ELF-1 (cell line): ENCODE measurements at regions not wholly inside any gene's neighbourhood (a gene's known extent, or its start where the extent isn't known, plus 50 kb on each side); places are given as distances from the start of the nearest gene placed in this dataset.
"Not testable (repeated sequence)": the region's sequence is repeated elsewhere in the genome, so short reads cannot be mapped to it uniquely, and the experiment has no call there.

Source experiments
- DNase-seq: peaks from one replicate; pipeline ENCODE4 v3.0.0-alpha.2; 2016; ENCODE audit warnings: low read depth, low spot score

DNA sequence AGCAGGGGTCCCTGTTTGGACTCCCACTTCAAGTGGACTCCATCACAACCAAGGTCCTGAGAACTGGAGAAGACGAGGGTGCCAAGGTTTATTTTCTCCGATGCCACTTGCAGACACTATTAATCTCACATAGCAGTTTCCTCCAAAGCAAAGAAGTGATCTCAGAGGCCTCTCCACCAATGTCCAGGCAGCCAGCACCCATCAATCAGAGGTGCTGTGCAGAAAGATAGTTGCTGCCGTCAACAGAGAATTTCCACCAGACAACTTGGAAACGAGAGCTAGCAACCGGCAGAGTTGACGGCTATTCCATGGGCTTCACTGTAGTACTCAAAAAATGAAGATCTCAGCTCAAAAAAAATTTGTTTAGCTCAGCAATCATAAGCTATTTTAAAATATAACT is 438.6 kb upstream of the PFKP start:
- DNase-seq = no peak

GRCh38 chr10:2627969-2628368 is 439.4 kb upstream of the PFKP start:
- no peak for DNase-seq

DNA sequence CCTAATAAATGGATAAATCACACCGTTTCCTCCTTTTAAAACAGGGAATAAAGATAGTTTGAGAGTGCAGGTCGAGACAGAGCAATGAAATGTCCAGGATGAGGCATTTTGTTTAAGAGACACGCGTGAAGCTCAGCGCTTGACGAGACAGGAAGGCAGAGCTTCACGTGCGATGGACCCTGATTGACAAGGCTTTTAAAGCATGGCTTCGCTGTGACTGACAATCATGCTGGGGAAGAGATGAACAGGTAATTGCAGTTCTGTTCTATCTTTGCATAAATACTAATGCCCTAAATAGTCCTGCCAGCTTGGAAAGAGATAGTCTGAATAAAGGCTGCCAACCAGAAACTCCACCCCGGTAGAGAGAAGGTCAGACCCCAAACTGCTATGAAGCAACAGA is 442.3 kb upstream of the PFKP start:
- no peak for DNase-seq

- no peak for DNase-seq
Measured at GRCh38 chr10:2623675-2624274, 443.6 kb upstream of the PFKP start.

DNA sequence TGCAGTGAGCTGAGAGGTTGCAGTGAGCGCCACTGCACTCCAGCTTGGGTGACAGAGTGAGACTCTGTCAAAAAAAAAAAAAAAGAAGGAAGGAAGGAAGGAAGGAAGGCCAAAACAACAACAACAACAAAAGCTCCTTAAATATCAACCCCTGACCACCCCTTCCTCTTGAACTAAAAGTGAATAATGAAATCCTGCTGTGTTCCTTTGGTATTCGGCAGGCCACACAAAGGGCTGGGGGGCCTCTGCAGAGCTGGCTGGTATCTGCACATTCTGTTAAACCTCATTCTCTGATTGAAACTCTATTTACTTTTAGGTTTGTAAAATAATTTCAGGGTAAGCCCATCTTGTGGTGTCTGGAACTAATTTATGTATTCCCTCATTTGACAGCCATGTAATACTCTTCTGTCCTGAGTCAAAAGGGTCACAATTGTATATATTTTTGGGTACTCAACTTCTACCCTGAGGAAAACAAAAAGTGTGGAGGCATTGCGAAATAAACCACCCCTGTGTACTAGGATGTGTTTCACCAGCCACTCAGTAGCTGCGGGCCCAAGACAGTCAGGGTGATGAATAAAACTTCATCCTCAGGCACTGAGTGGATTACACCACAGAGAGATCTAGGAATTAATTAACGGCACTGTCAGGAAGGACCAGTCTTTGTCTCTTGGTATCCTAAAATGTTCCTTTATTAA is 446.4 kb upstream of the PFKP start:
- DNase-seq = peak; percentile 11

DNA sequence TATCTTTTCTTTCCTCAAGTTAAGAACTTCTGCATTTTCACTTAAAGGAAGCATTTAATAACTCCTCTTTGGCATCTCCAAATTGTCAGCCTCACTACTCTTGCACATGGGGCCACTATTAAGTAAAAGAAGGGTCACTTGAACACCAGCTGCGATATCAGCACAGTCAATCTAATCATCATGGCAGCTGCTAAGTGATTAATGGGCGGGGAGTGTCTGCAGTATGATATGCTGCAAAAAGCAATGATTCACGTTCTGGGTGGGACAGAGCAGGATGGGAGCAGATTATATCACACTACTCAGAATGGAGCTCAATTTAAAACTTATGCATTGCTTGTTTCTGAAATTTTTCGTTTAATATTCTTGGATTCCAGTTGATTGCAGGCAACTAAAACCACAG is 447.4 kb upstream of the PFKP start:
- DNase-seq = no peak

DNA sequence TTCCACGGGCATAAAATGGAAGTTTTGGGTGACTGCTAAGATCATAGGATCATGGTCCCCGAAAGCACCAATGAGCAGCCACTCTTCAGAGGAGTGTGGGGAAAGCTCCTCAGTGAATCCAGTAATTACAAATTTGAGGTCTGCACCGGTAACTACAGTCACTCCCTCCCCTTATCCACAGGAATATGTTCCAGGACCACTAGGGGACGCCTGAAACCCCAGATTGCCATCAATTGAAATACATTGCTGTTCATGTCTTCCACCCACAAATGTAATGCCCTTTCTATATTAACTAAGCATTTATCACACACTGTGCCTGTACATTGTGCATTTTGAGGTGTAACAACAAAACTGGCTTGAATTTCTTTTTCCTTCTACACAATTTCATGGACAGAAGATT is 447.9 kb upstream of the PFKP start:
- no peak for DNase-seq

DNA sequence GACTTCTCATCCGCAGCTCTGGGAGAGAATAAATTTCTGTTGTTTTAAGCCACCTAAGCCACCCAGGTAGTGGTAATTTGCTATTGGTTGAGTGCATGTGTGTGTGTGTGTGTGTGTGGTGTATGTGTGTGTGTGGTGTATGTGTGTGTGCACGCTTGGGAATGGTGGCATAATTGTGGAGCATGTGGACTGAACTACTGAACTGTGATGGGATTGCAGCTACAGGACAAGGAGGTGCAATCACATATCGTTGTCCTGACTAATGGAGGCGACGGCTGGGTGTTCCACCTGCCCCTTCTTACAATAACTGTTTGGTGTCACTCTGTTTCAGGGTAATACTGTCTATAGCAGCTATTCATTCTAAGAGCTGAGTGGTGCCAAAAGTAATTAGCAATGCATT is 448.7 kb upstream of the PFKP start:
- no peak for DNase-seq

- no peak for DNase-seq
Measured at GRCh38 chr10:2616215-2616614, 451.1 kb upstream of the PFKP start.

- DNase-seq = no peak
Measured at GRCh38 chr10:2611603-2612002, 455.7 kb upstream of the PFKP start.

DNA sequence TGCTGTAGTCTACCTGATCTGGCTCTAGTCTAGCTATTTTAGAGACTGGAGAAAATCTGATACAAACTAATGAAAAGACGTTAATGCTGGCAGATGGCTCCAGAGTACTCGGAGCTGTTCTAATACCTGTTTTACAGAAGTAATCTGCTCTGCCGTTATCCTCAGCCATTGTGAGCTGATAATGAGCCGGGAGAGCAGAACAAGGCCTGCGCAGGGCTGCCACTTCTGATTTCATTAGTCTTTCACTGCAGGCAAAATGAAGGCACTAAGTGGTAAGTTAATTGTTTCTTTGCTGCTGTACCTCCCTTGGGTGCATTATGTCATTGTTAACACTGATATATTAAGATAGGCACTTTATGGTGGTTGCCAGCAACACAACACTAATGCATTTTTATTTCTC is 456.4 kb upstream of the PFKP start:
- DNase-seq = no peak

DNA sequence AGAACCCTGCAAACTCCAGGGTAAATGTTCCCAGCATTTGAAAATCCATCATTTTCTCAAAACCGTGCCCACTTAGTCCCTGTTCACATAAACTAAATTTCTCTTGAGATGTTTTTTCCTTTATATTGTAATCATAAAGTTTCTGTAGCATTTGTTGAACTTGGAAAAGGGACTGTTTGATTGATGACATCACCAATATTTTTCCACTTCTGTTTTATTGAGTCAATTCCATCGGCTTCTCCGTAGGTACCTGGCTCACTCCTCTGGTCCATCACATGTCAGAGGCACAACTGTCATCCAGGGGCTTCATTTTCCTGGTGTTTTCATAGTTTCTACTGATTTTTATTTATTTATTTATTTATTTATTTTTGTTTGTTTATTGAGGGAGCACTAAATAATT is 462.5 kb upstream of the PFKP start:
- no peak for DNase-seq

- DNase-seq = no peak
Measured at GRCh38 chr10:2599571-2599970, 467.8 kb upstream of the PFKP start.

- DNase-seq = no peak
Measured at GRCh38 chr10:2592360-2593160, 474.8 kb upstream of the PFKP start.

DNA sequence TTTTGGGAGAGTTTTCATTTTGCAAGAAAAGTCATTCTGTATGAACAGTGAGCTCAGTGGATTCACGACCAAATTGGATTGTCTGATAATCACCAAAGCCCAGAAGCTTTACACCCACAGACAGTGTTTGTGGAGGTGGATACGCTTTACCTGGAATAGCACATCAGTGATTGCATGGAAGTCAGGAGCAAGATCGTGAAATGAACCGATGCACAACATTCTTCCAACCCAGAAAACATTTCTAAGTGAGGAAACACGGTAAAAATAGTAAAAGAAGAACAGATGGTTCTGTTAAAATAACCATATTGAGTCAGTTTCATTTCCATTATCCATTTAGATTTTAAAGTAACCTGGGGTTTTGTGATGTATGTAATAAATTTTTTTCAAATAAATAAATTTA is 478.2 kb upstream of the PFKP start:
- DNase-seq = no peak

GRCh38 chr10:2584385-2584784 is 483.0 kb upstream of the PFKP start:
- DNase-seq = no peak

GRCh38 chr10:2576892-2577291 is 490.5 kb upstream of the PFKP start:
- no peak for DNase-seq

DNA sequence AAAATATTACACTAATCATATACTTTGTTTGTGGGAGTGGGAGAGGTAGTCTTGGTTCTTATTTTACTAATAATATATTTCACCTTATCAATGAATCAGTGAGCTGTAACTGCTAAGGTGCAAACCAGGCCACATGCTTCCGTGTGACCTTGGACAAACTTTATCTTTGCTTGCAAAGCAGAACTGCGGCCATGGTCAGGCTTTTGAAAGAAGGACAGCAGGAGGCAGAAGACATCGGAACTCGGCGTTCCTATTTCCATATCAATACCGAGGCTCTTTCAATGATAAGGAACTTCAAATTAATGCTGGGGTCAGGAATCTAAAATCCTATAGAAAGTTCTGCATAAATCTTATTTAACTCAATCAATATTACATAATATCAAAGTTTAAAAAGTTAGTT is 491.9 kb upstream of the PFKP start:
- DNase-seq = no peak

GRCh38 chr10:2572611-2573010 is 494.7 kb upstream of the PFKP start:
- DNase-seq = no peak

DNA sequence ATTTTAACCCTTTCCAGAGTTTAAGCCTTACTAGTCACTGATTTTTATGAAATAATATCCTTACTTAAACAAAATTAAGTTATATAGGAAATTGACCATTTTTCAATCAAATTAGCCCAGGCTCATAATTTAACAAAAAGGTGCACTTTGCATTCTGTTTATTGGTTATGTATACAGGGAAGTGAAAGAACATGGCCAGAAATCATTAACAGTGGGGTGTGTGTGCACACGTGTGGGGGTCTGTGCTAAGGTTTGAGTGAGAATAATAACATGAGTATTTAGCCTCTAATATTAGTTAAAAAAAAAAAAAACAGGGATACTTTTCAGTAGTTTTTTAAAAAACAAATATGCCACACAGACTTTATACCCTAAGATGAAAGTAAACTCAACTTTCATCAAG is 510.5 kb upstream of the PFKP start:
- no peak for DNase-seq

GRCh38 chr10:2548071-2548470 is 519.3 kb upstream of the PFKP start:
- DNase-seq = no peak

GRCh38 chr10:2547606-2548005 is 519.7 kb upstream of the PFKP start:
- no peak for DNase-seq

DNA sequence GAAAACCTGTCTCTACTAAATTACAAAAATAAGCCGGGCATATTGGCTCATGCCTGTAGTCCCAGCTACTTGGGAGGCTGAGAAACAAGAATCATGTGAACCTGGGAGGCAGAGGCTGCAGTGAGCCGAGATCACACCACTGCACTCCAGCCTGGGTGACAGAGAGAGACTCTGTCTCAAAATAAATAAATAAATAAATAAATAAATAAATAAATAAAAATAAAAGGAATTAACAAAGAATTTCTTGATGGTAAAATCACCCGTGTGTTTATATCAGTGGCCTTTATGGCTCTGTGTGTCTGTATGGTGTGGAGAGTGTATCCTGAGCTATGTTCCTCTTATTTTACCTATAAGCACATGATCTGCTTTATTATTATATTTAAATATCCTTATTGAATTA is 520.5 kb upstream of the PFKP start:
- DNase-seq = not testable (repeated sequence)
